HEK293T (cell line): ENCODE measurements at regions not wholly inside any gene's neighbourhood (a gene's known extent, or its start where the extent isn't known, plus 50 kb on each side); places are given as distances from the start of the nearest gene placed in this dataset.

Experiments used
- CTCF ChIA-PET: fragments of 350-600 bp; formaldehyde crosslinking; extraction: SDS; loops from one replicate; lab custom pipeline; 2021; ENCODE audit warnings: antibody characterized with exemption, inconsistent platforms; lab: Yijun Ruan, JAX
- POLR2A ChIA-PET: fragments of 350-600 bp; formaldehyde crosslinking; extraction: SDS; loops from one replicate; lab custom pipeline; 2020; ENCODE audit warnings: antibody characterized with exemption, inconsistent platforms; lab: Yijun Ruan, JAX
- DNase-seq: peaks from one replicate; pipeline ENCODE4 v3.0.0; 2012; ENCODE audit warnings: mixed read lengths; ENCODE audit errors: extremely low spot score
- ARNT ChIP-seq: fragments of 450-650 bp; IDR thresholded peaks from 2 replicates; pipeline ENCODE4 v1.6.1; 2017; ENCODE audit warnings: mild to moderate bottlenecking
- BHLHE40 ChIP-seq: fragments of 450-650 bp; IDR thresholded peaks from 2 replicates; pipeline ENCODE4 v1.6.1; 2016; ENCODE audit warnings: mild to moderate bottlenecking, moderate library complexity, borderline replicate concordance
- CTBP1 ChIP-seq: fragments of 450-650 bp; IDR thresholded peaks from 2 replicates; pipeline ENCODE4 v1.6.1; 2016; ENCODE audit warnings: borderline replicate concordance
- ELF4 ChIP-seq: fragments of 450-650 bp; IDR thresholded peaks from 2 replicates; pipeline ENCODE4 v1.6.1; 2017; ENCODE audit warnings: antibody characterized with exemption
- FOXA1 ChIP-seq: fragments of 450-650 bp; IDR thresholded peaks from 2 replicates; pipeline ENCODE4 v1.6.1; 2016; ENCODE audit warnings: mild to moderate bottlenecking
- FOXK2 ChIP-seq: fragments of 450-650 bp; IDR thresholded peaks from 2 replicates; pipeline ENCODE4 v1.6.1; 2016; ENCODE audit warnings: mild to moderate bottlenecking
- FOXM1 ChIP-seq: fragments of 450-650 bp; IDR thresholded peaks from 2 replicates; pipeline ENCODE4 v1.6.1; 2017; ENCODE audit warnings: mild to moderate bottlenecking, borderline replicate concordance
- HDGF ChIP-seq: fragments of 450-650 bp; IDR thresholded peaks from 2 replicates; pipeline ENCODE4 v1.6.1; 2017; ENCODE audit warnings: antibody characterized with exemption, borderline replicate concordance
- L3MBTL2 ChIP-seq: fragments of 450-650 bp; conservative IDR thresholded peaks from 2 replicates; pipeline ENCODE4 v1.6.1; 2016; ENCODE audit warnings: mild to moderate bottlenecking
- LEF1 ChIP-seq: fragments of 450-650 bp; IDR thresholded peaks from 2 replicates; pipeline ENCODE4 v1.6.1; 2017; ENCODE audit warnings: mild to moderate bottlenecking, borderline replicate concordance
- NFRKB ChIP-seq: fragments of 450-650 bp; IDR thresholded peaks from 2 replicates; pipeline ENCODE4 v1.6.1; 2016; ENCODE audit warnings: mild to moderate bottlenecking, moderate library complexity
- SP1 ChIP-seq: fragments of 450-650 bp; IDR thresholded peaks from 2 replicates; pipeline ENCODE4 v1.6.1; 2017
- SUZ12 ChIP-seq: fragments of 450-650 bp; IDR thresholded peaks from 2 replicates; pipeline ENCODE4 v1.6.1; 2016; ENCODE audit warnings: mild to moderate bottlenecking
- TARDBP ChIP-seq: fragments of 450-650 bp; IDR thresholded peaks from 2 replicates; pipeline ENCODE4 v1.6.1; 2016
- ZNF384 ChIP-seq: fragments of 450-650 bp; IDR thresholded peaks from 2 replicates; pipeline ENCODE4 v1.6.1; 2016
- TF ChIP-seq, protein P1 (sequence below): fragments of 450-650 bp; IDR thresholded peaks from 2 replicates; pipeline ENCODE4 v1.6.1; 2016

DNA sequence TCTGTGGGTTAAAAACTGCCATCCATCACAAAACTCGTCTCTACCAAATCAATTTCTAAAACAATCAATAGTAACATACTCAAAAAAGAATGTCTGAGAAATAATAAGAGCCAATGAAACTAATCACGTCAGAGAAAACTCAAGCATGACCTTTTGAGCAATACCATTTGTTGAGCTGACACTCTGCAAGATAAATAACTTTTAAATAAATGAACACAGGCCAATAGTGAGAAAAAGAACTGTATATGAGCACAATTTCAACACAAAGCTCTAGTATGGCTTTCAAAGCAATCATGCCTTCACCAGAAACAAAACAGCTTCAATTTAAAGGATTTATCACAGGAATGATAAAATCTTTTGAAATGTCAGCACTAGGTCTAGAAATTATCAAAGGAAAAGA lies 249.2 kb upstream of the SETMAR start:
- ChIA-PET CTCF (no interaction called here), POLR2A (no interaction called here)
- TF ChIP-seq ARNT (no peak), L3MBTL2 (no peak), TARDBP (no peak), FOXM1 (no peak), FOXA1 (no peak), ZNF384 (no peak), BHLHE40 (no peak), SUZ12 (no peak), NFRKB (no peak), LEF1 (no peak), HDGF (no peak), CTBP1 (no peak), SP1 (no peak), ELF4 (no peak), FOXK2 (no peak)
- no peak for DNase-seq

DNA sequence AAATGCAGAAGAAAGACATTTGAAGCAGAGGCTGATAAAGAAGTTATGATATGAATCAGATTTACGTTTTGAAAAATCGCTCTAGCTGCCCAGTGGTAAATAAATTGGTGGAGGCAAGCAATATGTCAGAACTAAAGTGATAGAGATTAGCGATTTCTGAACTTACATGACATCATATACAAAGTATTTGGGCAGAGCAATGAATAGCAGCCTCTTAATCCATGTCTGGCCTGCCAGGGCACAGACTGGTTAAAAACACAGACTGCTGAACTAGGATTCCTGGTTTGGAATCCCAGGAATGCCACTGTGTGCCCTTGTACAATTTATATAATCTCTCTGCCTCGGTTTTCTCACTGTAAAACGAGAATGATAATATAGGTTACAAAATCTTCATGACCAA lies 243.1 kb upstream of the SETMAR start:
- no peak for DNase-seq
- ChIA-PET POLR2A (no interaction called here), CTCF (no interaction called here)

DNA sequence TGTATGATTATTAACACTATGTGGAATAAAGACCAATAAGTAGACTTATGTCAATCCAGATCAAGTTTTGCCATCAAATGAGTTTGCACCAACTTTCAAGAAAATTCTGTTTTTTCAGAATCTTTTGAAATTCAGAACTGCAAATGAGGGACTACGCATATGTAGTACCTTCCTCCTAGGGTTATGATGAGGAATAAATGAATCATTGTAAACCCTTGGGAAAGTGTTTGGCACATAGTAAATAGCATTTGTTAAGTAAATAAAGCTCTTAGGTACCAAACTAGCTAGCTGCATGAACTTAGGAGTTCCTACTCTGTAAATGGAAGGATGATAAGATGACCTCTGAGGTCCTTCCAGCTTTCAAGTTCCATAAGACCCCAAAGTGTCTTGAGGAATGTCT lies 242.6 kb upstream of the SETMAR start:
- TF ChIP-seq HDGF (no peak), TARDBP (no peak), ELF4 (no peak), BHLHE40 (no peak), FOXA1 (no peak)
- DNase-seq = no peak
- ChIA-PET CTCF (no interaction called here), POLR2A (no interaction called here)

More for the DNA sequence above, 243.1 kb upstream of the SETMAR start:
- no peak for TF ChIP-seq TARDBP
- no peak for TF ChIP-seq SP1
- no peak for TF ChIP-seq BHLHE40
- no peak for TF ChIP-seq L3MBTL2
- TF ChIP-seq HDGF = no peak
- no peak for TF ChIP-seq FOXK2
- TF ChIP-seq FOXM1 = no peak
- TF ChIP-seq, protein P1, sequence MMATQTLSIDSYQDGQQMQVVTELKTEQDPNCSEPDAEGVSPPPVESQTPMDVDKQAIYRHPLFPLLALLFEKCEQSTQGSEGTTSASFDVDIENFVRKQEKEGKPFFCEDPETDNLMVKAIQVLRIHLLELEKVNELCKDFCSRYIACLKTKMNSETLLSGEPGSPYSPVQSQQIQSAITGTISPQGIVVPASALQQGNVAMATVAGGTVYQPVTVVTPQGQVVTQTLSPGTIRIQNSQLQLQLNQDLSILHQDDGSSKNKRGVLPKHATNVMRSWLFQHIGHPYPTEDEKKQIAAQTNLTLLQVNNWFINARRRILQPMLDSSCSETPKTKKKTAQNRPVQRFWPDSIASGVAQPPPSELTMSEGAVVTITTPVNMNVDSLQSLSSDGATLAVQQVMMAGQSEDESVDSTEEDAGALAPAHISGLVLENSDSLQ = no peak
- no peak for TF ChIP-seq ZNF384
- no peak for TF ChIP-seq NFRKB
- no peak for TF ChIP-seq LEF1

DNA sequence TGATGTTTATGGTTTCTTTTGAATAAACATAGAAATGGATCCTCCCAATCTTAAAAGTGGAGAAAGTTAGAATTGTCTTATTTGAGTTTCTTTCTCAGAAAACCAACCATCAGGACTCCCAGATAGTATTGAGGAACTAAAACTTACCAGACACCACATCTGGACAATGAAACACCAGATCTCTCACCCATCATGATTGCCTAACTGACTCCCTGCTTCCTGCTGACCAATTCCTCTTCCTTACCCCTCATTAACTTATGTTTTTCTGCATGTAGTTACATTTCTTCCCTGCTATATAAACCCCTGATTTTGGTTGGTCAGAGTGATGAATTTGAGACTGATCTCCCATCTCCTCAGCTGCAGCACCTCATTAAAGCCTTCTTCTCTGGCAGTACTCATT lies 242.0 kb upstream of the SETMAR start:
- ChIA-PET POLR2A (no interaction called here), CTCF (no interaction called here)
- DNase-seq = no peak
- TF ChIP-seq TARDBP (no peak), HDGF (no peak), SP1 (no peak), FOXA1 (no peak), ELF4 (no peak), FOXM1 (no peak), ARNT (no peak), FOXK2 (no peak)

DNA sequence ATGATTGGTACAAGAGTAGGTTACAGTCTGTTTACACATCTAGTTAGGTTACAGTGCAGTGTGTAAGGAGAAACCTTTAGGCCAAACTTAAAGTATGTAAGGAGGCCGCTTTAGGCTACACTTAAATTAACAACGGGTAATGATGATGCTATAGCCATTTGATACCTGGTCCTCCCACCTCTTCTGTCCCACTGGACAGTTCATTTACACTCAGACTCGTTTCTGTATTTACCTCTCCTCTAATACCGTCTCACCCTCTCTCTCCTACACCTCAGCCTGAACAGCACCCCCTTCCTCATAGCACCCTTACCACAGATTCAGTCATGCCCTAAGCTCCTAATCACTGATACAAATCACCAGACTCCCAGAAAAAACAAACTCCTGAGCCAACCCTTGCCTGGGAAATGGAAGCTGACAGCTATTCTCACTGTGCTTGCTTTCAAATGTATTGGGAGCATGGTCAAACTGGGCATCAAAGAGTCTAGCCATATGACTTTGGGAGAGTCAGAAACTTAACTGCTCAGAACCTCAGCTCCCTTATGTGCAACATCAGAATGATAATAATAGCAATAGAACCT lies 241.3 kb upstream of the SETMAR start:
- TF ChIP-seq, protein P1 = no peak
- TF ChIP-seq NFRKB (no peak), ARNT (no peak), LEF1 (no peak), ELF4 (no peak), FOXM1 (no peak), L3MBTL2 (no peak), CTBP1 (no peak), SP1 (no peak), ZNF384 (no peak), TARDBP (no peak), BHLHE40 (no peak)
- no peak for DNase-seq
- CTCF ChIA-PET = no interaction called here
- POLR2A ChIA-PET = no interaction called here

DNA sequence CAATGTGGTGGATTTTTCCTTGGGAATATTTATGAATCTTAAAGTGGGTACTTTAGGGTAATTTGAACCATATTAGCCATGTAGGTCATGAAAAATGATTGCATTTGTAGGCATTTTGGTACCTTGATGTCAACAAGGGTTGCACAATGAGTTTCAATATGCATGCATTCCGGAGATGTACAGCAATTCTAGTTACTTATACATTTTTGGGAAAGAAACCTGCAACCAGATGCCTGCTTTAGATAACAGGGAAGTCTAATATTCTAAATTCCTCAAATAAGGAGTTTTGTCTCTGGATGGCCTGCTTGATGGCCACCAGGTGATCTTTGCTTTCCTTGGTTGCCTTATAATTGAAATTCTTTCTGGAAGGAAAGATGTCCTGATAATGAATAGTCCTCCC lies 240.5 kb upstream of the SETMAR start:
- TF ChIP-seq FOXM1 (no peak), CTBP1 (no peak), SP1 (no peak), ELF4 (no peak), HDGF (no peak), TARDBP (no peak)
- TF ChIP-seq, protein P1 = no peak
- CTCF ChIA-PET = no interaction called here
- POLR2A ChIA-PET = no interaction called here
- no peak for DNase-seq
